Prostate gland (tissue), 2 donors: ENCODE measurements at regions not wholly inside any gene's neighbourhood (a gene's known extent, or its start where the extent isn't known, plus 50 kb on each side); places are given as distances from the start of the nearest gene placed in this dataset.

Experiments used
- DNase-seq: peaks from one replicate; pipeline ENCODE4 v3.0.0-alpha.2; 2019; ENCODE audit warnings: low spot score
- H3K27ac ChIP-seq, 2 donors: fragments of 200-600 bp; sonication (generic); 2 replicates each; pipeline ENCODE4 v1.5.1; 2017 to 2019
- H3K27me3 ChIP-seq: fragments of 200-600 bp; sonication (generic); replicated peaks from 2 replicates; pipeline ENCODE4 v1.5.1; 2019; ENCODE audit not compliant: insufficient read depth
- H3K36me3 ChIP-seq, 2 donors: fragments of 200-600 bp; sonication (generic); 1 replicate in 1 of 2; 2 replicates in 1 of 2; pipeline versions ENCODE4 v1.5.1 to v1.8.1; 2017 to 2019
- H3K4me1 ChIP-seq: fragments of 200-600 bp; sonication (generic); replicated peaks from 2 replicates; pipeline ENCODE4 v1.5.1; 2019
- H3K4me3 ChIP-seq, 2 donors: fragments of 200-600 bp; sonication (generic); 2 replicates each; pipeline ENCODE4 v1.5.1; 2017 to 2019
- H3K9me3 ChIP-seq: fragments of 200-600 bp; sonication (generic); 2 replicates; pipeline ENCODE4 v1.5.1; 2017
- POLR2A ChIP-seq: fragments of 450-650 bp; IDR thresholded peaks from one replicate; pipeline ENCODE4 v1.6.1; 2016; ENCODE audit warnings: antibody characterized with exemption, mild to moderate bottlenecking
- POLR2AphosphoS5 ChIP-seq: sonication (generic); formaldehyde crosslinking; IDR thresholded peaks from one replicate; pipeline ENCODE4 v1.6.1; 2017; ENCODE audit warnings: antibody characterized with exemption
- WGBS: methylation state at CpG from one replicate; pipeline ENCODE4 v1.1.5; 2018; 5-methylcytosine and 5-hydroxymethylcytosine counted together
- intact Hi-C: fragments of 100-400 bp; cut with DNase I; formaldehyde crosslinking; loops from one replicate; pipeline ENCODE4 v1.14.2; 2022
- TF ChIP-seq, protein P1 (sequence below), 4 experiments: fragments of 200-600 bp in 2 of 4; fragments of 450-650 bp in 2 of 4; sonication (generic) in 2 of 4; IDR thresholded peaks; 1 replicate in 3 of 4; 2 replicates in 1 of 4; pipeline ENCODE4 v1.5.1; 2016 to 2019; ENCODE audit warnings: antibody characterized with exemption in 4 of 4, mild to moderate bottlenecking in 2 of 4, moderate library complexity in 2 of 4

GRCh38 chr2:123262856-123263255 lies 762.2 kb upstream of the CNTNAP5 start:
- DNase-seq, result no peak
- no peak for TF ChIP-seq POLR2AphosphoS5
- TF ChIP-seq, protein P1, sequence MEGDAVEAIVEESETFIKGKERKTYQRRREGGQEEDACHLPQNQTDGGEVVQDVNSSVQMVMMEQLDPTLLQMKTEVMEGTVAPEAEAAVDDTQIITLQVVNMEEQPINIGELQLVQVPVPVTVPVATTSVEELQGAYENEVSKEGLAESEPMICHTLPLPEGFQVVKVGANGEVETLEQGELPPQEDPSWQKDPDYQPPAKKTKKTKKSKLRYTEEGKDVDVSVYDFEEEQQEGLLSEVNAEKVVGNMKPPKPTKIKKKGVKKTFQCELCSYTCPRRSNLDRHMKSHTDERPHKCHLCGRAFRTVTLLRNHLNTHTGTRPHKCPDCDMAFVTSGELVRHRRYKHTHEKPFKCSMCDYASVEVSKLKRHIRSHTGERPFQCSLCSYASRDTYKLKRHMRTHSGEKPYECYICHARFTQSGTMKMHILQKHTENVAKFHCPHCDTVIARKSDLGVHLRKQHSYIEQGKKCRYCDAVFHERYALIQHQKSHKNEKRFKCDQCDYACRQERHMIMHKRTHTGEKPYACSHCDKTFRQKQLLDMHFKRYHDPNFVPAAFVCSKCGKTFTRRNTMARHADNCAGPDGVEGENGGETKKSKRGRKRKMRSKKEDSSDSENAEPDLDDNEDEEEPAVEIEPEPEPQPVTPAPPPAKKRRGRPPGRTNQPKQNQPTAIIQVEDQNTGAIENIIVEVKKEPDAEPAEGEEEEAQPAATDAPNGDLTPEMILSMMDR (IDR thresholded peaks at IDR 0.05), result no peak
- no peak for TF ChIP-seq POLR2A
- Histone ChIP-seq H3K36me3 (no peaks in the 10 kb centered on the region), H3K27me3 (no peaks in the 10 kb centered on the region), H3K4me3 (no peak overlapping the region), H3K27ac (no peak overlapping the region), H3K9me3 (no peaks in the 10 kb centered on the region), H3K4me1 (no peaks in the 10 kb centered on the region)
- 85% methylated on average over 4 of the region's 4 CpGs for WGBS
- intact Hi-C loops, result no loop called here

- WGBS, result 94% methylated on average over 2 of the region's 2 CpGs
- no peak for TF ChIP-seq POLR2A
- TF ChIP-seq POLR2AphosphoS5, result no peak
- TF ChIP-seq, protein P1 (IDR thresholded peaks at IDR 0.05), result no peak
- H3K4me3 ChIP-seq, result no peak overlapping the region
Observed at GRCh38 chr2:123283431-123283830, 741.7 kb upstream of the CNTNAP5 start.

DNA sequence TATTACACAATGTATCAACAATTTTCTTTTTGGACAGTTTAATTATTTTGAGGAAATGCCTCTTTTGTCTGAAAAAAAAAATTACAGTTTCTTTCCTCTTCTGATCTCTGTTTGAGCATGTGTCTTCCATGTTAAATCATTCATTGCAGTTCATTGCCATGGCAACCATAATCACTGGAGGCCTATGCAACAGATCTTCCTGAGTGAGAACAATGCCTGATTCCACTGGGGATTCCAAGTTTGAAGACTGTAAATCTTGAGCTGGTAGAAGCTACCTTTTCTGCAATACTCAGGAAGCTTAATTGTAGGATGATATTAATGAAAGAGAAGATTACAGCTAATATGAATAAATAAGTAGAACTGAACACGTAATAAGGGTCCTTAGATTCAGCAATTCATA lies 721.4 kb upstream of the CNTNAP5 start:
- H3K27me3 ChIP-seq, result no peaks in the 10 kb centered on the region
- H3K4me3 ChIP-seq, result no peak overlapping the region
- no peak overlapping the region for H3K27ac ChIP-seq
- intact Hi-C loops, result no loop called here
- H3K9me3 ChIP-seq, result no peaks in the 10 kb centered on the region
- no peaks in the 10 kb centered on the region for H3K4me1 ChIP-seq
- no peaks in the 10 kb centered on the region for H3K36me3 ChIP-seq
- WGBS, result 77% methylated on average over 1 of the region's 1 CpG
- no peak for TF ChIP-seq POLR2AphosphoS5
- TF ChIP-seq, protein P1 (IDR thresholded peaks at IDR 0.05), result no peak
- no peak for TF ChIP-seq POLR2A
- no peak for DNase-seq

More at GRCh38 chr2:123283431-123283830, 741.7 kb upstream of the CNTNAP5 start:
- Histone ChIP-seq H3K27me3 (no peaks in the 10 kb centered on the region), H3K27ac (no peak overlapping the region), H3K4me1 (no peaks in the 10 kb centered on the region), H3K9me3 (no peaks in the 10 kb centered on the region), H3K36me3 (no peaks in the 10 kb centered on the region)
- DNase-seq, result no peak
- intact Hi-C loops, result no loop called here
